ENCODE measurements at regions not wholly inside any gene's neighbourhood (a gene's known extent, or its start where the extent isn't known, plus 50 kb on each side); places are given as distances from the start of the nearest gene placed in this dataset.

DNA sequence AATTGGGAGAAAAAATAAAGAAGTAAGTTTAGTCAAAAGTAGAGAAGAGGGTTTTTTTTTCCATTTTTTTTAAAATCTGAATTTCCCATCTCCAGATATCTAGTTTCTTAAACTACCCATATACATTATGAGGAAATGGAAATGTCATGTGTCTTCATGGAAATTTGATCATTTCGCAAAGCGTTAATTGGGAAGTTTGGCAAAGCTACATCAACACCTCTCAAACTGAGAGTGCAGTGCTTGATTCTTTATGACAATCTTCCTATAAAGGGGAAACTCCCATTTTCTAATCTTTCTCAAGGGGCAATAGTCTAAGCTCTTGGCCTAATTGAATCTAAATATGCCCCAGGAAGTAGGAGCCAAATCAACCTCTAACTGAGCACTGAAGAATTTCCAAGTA, 110.4 kb upstream of the INHBA start:
- Mint-ChIP-seq H3K9me3 (ENCODE audit: unreplicated experiment) (peaks cover 7% of the 10 kb centered on the region), H3K4me1 (ENCODE audit: unreplicated experiment) (peaks cover 37% of the 10 kb centered on the region), H3K27ac (ENCODE audit: unreplicated experiment) (no peak overlapping the region), H3K36me3 (ENCODE audit: unreplicated experiment) (peaks cover 2% of the 10 kb centered on the region), H3K4me3 (ENCODE audit: unreplicated experiment) (no peak overlapping the region), H3K27me3 (ENCODE audit: unreplicated experiment) (no peaks in the 10 kb centered on the region)
- no peak for TF ChIP-seq CTCF (IDR thresholded peaks at IDR 0.05)
- no peak for DNase-seq (ENCODE audit: extremely low spot score, unreplicated experiment)

DNA sequence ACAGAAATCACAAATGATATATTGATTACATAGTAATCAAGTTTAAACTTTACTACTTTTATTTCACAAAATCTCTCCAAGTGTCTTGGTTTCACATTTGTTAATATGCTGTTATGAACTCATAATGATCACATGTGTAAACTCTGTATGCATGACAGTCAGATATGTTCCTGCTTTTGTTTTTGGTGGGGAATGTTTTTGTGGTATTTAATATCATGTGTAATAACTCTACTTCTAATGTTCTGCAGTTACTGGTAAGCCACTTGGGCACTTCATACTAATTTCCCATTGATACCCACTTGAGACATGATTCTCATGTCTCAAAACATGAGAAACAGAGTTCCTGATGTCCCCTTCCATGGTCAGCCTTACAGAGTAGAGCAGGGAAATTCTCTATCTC, 109.1 kb upstream of the INHBA start:
- no peak overlapping the region for H3K4me3 Mint-ChIP-seq (ENCODE audit: unreplicated experiment)
- H3K27me3 Mint-ChIP-seq (ENCODE audit: unreplicated experiment) = no peaks in the 10 kb centered on the region
- H3K27ac Mint-ChIP-seq (ENCODE audit: unreplicated experiment) = no peak overlapping the region
- peaks cover 10% of the 10 kb centered on the region for H3K9me3 Mint-ChIP-seq (ENCODE audit: unreplicated experiment)
- no peak for TF ChIP-seq CTCF (IDR thresholded peaks at IDR 0.05)
- H3K36me3 Mint-ChIP-seq (ENCODE audit: unreplicated experiment) = peaks cover 2% of the 10 kb centered on the region
- H3K4me1 Mint-ChIP-seq (ENCODE audit: unreplicated experiment) = peaks cover 40% of the 10 kb centered on the region
- DNase-seq (ENCODE audit: extremely low spot score, unreplicated experiment) = no peak

DNA sequence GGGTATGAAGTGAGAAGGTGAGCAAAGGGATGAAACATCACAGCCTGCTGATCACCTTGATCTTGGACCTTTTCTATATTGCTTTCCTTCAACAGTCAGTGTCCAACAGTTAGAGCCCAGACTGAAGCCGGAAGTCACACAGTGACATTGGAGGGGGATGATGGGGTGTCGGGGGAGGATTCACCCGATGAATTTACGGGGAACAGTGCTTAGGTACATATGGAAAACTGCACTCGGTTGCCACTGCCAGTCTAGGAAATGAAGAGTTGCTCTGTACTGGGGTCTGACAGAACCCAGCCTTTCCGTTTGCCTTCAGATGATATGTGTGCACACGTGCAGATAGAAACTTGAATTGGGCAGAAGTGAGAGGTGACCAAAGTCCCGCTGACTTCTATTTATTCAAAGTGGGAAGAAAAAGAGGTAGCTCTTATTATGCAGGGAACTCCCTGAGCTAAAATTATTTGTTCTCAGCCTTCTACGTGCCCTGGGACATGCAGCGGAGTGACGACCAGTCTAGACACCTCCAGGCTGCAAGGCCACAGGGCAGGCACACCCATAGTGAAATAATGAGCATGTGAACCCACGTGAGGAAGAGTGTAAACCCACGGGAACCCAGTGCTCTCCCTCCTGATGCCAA, 107.2 kb upstream of the INHBA start:
- Mint-ChIP-seq H3K27ac (ENCODE audit: unreplicated experiment) (no peak overlapping the region), H3K4me3 (ENCODE audit: unreplicated experiment) (no peak overlapping the region), H3K27me3 (ENCODE audit: unreplicated experiment) (no peaks in the 10 kb centered on the region)

DNA sequence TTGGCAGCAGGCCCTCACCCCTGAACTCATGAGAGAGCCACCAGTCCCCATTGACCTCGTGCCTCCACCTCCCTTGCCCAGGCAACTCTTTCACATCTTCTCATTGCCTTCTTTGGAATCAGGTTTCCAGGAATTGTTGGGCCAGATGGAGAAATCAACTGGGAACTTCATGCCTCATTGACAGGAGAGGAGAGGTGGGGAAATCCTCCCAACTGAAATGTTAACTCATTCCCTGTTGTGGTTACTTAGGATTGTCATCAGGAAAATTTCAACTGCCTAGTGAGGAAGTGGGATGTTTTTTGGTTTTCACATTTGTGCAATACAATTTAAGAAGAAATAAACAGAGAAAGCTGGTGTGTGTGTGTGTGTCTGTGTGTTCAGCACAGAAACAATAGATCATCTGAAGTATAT, 106.6 kb upstream of the INHBA start:
- no peak overlapping the region for H3K27ac Mint-ChIP-seq (ENCODE audit: unreplicated experiment)
- peaks cover 10% of the 10 kb centered on the region for H3K9me3 Mint-ChIP-seq (ENCODE audit: unreplicated experiment)
- no peaks in the 10 kb centered on the region for H3K36me3 Mint-ChIP-seq (ENCODE audit: unreplicated experiment)
- H3K4me3 Mint-ChIP-seq (ENCODE audit: unreplicated experiment) = no peak overlapping the region
- no peak for DNase-seq (ENCODE audit: extremely low spot score, unreplicated experiment)
- no peaks in the 10 kb centered on the region for H3K27me3 Mint-ChIP-seq (ENCODE audit: unreplicated experiment)
- TF ChIP-seq CTCF (IDR thresholded peaks at IDR 0.05) = no peak
- peaks cover 16% of the 10 kb centered on the region for H3K4me1 Mint-ChIP-seq (ENCODE audit: unreplicated experiment)

More for the DNA sequence above, 107.2 kb upstream of the INHBA start:
- Mint-ChIP-seq H3K4me1 (ENCODE audit: unreplicated experiment) (peaks cover 21% of the 10 kb centered on the region), H3K36me3 (ENCODE audit: unreplicated experiment) (no peaks in the 10 kb centered on the region), H3K9me3 (ENCODE audit: unreplicated experiment) (peaks cover 10% of the 10 kb centered on the region)
- no peak for TF ChIP-seq CTCF (IDR thresholded peaks at IDR 0.05)
- no peak for DNase-seq (ENCODE audit: extremely low spot score, unreplicated experiment)

DNA sequence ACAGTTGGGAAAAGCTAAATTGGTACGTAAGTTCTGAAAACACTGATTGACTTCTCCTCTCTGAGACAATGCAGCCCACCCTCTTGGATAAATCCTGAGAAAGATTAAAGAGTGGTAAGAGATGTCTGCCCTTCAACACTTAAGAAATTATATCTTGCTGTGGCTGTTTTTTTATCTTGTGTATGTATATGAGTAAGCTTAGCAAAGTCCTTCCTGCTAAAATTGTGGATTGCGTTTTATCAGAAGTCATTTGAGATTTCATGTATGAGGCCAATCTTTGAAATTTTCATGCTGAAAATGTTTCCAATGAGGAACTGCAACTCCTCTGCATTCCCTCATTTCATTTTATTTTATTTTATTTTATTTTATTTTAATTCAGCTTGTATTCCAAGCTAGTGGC, 106.2 kb upstream of the INHBA start:
- DNase-seq (ENCODE audit: extremely low spot score, unreplicated experiment) = no peak
- no peaks in the 10 kb centered on the region for H3K27me3 Mint-ChIP-seq (ENCODE audit: unreplicated experiment)
- peaks cover 10% of the 10 kb centered on the region for H3K9me3 Mint-ChIP-seq (ENCODE audit: unreplicated experiment)
- no peak for TF ChIP-seq CTCF (IDR thresholded peaks at IDR 0.05)
- H3K36me3 Mint-ChIP-seq (ENCODE audit: unreplicated experiment) = no peaks in the 10 kb centered on the region
- no peak overlapping the region for H3K4me3 Mint-ChIP-seq (ENCODE audit: unreplicated experiment)
- H3K4me1 Mint-ChIP-seq (ENCODE audit: unreplicated experiment) = peaks cover 16% of the 10 kb centered on the region
- H3K27ac Mint-ChIP-seq (ENCODE audit: unreplicated experiment) = no peak overlapping the region

Data from osteocyte (in vitro differentiated cells).